ENCODE measurements at regions not wholly inside any gene's neighbourhood (a gene's known extent, or its start where the extent isn't known, plus 50 kb on each side); places are given as distances from the start of the nearest gene placed in this dataset.

GRCh38 chr7:131681961-131682360 lies 125.5 kb upstream of the PODXL start:
- TF ChIP-seq, protein P1, sequence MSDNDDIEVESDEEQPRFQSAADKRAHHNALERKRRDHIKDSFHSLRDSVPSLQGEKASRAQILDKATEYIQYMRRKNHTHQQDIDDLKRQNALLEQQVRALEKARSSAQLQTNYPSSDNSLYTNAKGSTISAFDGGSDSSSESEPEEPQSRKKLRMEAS (IDR thresholded peaks at IDR 0.05), result no peak
- TF ChIP-seq, protein P2, sequence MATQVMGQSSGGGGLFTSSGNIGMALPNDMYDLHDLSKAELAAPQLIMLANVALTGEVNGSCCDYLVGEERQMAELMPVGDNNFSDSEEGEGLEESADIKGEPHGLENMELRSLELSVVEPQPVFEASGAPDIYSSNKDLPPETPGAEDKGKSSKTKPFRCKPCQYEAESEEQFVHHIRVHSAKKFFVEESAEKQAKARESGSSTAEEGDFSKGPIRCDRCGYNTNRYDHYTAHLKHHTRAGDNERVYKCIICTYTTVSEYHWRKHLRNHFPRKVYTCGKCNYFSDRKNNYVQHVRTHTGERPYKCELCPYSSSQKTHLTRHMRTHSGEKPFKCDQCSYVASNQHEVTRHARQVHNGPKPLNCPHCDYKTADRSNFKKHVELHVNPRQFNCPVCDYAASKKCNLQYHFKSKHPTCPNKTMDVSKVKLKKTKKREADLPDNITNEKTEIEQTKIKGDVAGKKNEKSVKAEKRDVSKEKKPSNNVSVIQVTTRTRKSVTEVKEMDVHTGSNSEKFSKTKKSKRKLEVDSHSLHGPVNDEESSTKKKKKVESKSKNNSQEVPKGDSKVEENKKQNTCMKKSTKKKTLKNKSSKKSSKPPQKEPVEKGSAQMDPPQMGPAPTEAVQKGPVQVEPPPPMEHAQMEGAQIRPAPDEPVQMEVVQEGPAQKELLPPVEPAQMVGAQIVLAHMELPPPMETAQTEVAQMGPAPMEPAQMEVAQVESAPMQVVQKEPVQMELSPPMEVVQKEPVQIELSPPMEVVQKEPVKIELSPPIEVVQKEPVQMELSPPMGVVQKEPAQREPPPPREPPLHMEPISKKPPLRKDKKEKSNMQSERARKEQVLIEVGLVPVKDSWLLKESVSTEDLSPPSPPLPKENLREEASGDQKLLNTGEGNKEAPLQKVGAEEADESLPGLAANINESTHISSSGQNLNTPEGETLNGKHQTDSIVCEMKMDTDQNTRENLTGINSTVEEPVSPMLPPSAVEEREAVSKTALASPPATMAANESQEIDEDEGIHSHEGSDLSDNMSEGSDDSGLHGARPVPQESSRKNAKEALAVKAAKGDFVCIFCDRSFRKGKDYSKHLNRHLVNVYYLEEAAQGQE (IDR thresholded peaks at IDR 0.05), result no peak
- TF ChIP-seq CEBPB (IDR thresholded peaks at IDR 0.05), result no peak

Data from A549 (cell line).